ENCODE measurements at regions not wholly inside any gene's neighbourhood (a gene's known extent, or its start where the extent isn't known, plus 50 kb on each side); places are given as distances from the start of the nearest gene placed in this dataset.

- H3K4me3 ChIP-seq: no peak overlapping the region
- no peaks in the 10 kb centered on the region for H3K4me1 ChIP-seq
- TF ChIP-seq, protein P1, sequence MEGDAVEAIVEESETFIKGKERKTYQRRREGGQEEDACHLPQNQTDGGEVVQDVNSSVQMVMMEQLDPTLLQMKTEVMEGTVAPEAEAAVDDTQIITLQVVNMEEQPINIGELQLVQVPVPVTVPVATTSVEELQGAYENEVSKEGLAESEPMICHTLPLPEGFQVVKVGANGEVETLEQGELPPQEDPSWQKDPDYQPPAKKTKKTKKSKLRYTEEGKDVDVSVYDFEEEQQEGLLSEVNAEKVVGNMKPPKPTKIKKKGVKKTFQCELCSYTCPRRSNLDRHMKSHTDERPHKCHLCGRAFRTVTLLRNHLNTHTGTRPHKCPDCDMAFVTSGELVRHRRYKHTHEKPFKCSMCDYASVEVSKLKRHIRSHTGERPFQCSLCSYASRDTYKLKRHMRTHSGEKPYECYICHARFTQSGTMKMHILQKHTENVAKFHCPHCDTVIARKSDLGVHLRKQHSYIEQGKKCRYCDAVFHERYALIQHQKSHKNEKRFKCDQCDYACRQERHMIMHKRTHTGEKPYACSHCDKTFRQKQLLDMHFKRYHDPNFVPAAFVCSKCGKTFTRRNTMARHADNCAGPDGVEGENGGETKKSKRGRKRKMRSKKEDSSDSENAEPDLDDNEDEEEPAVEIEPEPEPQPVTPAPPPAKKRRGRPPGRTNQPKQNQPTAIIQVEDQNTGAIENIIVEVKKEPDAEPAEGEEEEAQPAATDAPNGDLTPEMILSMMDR (IDR thresholded peaks at IDR 0.05): no peak
- no peaks in the 10 kb centered on the region for H3K36me3 ChIP-seq
- intact Hi-C loops (cut with DNase I; ENCODE audit: low total_unique reads): no loop called here
- peaks cover 0 to 5% of the 10 kb centered on the region in 2 donors for H3K27me3 ChIP-seq
- H3K27ac ChIP-seq: no peak overlapping the region
- no peaks in the 10 kb centered on the region for H3K9me3 ChIP-seq
- DNase-seq: peak in 1 of 2 donors; percentile 1
Measured at GRCh38 chr7:69450456-69450855, 147.8 kb upstream of the AUTS2 start.

DNA sequence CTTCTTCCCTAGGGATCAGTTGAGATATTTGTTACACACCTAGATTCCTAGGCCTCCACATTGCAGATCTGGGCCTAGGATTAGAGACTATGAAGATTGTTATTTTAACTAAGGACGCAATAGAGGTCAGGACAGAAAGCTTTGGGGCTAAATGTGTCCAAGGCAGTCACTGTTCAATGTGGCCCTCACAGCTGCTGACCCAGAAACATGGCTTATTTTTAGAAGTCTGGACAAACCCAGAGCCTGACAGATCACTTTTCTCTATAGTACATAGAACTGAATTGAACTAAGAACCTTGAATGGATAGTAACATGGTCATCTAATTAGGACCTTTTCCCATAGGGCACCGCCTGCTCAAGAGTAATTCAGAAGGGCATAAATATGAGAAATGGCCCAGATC lies 146.6 kb upstream of the AUTS2 start:
- TF ChIP-seq, protein P1 (IDR thresholded peaks at IDR 0.05): no peak
- intact Hi-C loops (cut with DNase I; ENCODE audit: low total_unique reads): no loop called here
- no peaks in the 10 kb centered on the region for H3K36me3 ChIP-seq

GRCh38 chr7:69452797-69453196 lies 145.5 kb upstream of the AUTS2 start:
- TF ChIP-seq, protein P1 (IDR thresholded peaks at IDR 0.05): no peak
- H3K9me3 ChIP-seq: no peaks in the 10 kb centered on the region
- H3K27ac ChIP-seq: no peak overlapping the region
- intact Hi-C loops (cut with DNase I; ENCODE audit: low total_unique reads): no loop called here
- H3K27me3 ChIP-seq: peaks cover 0 to 3% of the 10 kb centered on the region in 2 donors
- peaks cover 0 to 2% (median 0%) of the 10 kb centered on the region in 4 donors for H3K4me1 ChIP-seq
- no peak overlapping the region for H3K4me3 ChIP-seq
- H3K36me3 ChIP-seq: no peaks in the 10 kb centered on the region
- peak in 1 of 2 donors; percentile 1 for DNase-seq

More for the DNA sequence above, 146.6 kb upstream of the AUTS2 start:
- Histone ChIP-seq H3K27me3 (peaks cover 0 to 5% of the 10 kb centered on the region in 2 donors), H3K4me3 (no peak overlapping the region), H3K4me1 (no peaks in the 10 kb centered on the region), H3K27ac (no peak overlapping the region), H3K9me3 (no peaks in the 10 kb centered on the region)
- DNase-seq: peak in 1 of 2 donors; percentile 1

DNA sequence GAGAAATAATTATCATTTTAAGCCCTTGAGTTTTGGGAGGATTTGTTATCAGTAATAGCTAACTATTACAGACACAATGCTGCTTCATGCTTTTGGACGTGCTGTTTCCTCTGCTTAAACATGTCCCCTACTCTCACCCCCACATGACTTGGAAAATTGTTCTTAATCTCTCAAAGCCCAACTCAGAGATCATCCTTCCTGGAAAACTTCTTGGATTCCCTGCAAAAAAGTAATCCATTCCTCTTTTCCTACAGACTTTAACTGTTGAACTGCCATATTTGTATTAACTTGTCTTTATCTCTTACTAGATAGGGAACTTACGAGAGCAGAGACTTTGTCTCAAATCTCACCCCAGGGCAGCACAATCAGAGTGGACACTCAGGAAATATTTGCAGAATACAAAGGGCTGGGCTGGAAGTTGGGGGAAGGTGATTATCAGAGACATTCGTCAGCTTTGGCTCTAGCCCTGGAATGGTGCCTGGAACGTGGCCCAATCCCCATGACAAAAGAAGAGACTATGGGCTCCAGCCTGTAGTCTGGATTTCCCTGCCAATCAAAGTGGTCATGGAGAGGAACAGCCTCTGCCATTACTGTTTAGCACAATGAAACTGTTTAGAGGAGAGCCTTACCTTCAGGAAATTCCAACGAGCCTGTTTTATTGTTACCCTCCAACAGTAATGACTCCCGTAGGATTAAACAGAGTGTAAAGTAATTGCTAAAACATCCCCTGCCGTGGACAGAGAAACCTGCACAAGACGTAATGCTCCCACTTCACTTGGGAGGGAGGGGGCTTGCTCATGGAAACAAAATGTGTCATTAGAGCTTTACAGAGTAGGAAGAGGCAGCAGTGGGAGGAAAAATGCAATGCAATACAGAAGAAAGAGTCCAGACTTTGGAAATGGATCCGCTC lies 140.4 kb upstream of the AUTS2 start:
- Histone ChIP-seq H3K4me1 (peaks cover 0 to 9% (median 0%) of the 10 kb centered on the region in 4 donors), H3K27me3 (no peaks in the 10 kb centered on the region), H3K36me3 (no peaks in the 10 kb centered on the region), H3K9me3 (no peaks in the 10 kb centered on the region), H3K4me3 (no peak overlapping the region), H3K27ac (no peak overlapping the region)
- no peak for DNase-seq
- TF ChIP-seq, protein P1 (IDR thresholded peaks at IDR 0.05): no peak
- intact Hi-C loops (cut with DNase I; ENCODE audit: low total_unique reads): no loop called here

- no peaks in the 10 kb centered on the region for H3K36me3 ChIP-seq
- no peaks in the 10 kb centered on the region for H3K4me1 ChIP-seq
- H3K27ac ChIP-seq: no peak overlapping the region
- TF ChIP-seq, protein P1 (IDR thresholded peaks at IDR 0.05): no peak
- peaks cover 0 to 11% (median 0%) of the 10 kb centered on the region in 3 donors for H3K9me3 ChIP-seq
- DNase-seq: no peak
- H3K27me3 ChIP-seq: no peaks in the 10 kb centered on the region
- intact Hi-C loops (cut with DNase I; ENCODE audit: low total_unique reads): no loop called here
- H3K4me3 ChIP-seq: no peak overlapping the region
Measured at GRCh38 chr7:69464035-69464434, 134.2 kb upstream of the AUTS2 start.
